ENCODE measurements at regions not wholly inside any gene's neighbourhood (a gene's known extent, or its start where the extent isn't known, plus 50 kb on each side); places are given as distances from the start of the nearest gene placed in this dataset.

GRCh38 chr4:62676962-62677361 is 1476.8 kb downstream of the ADGRL3 start:
- Histone ChIP-seq H3K4me3 (no peak overlapping the region), H3K36me3 (no peaks in the 10 kb centered on the region), H3K27ac (no peak overlapping the region), H3K4me1 (no peaks in the 10 kb centered on the region), H3K9me3 (no peaks in the 10 kb centered on the region), H3K27me3 (no peaks in the 10 kb centered on the region)
- WGBS, 2 donors (ENCODE audit: low coverage in 1 of 2): 64 to 65% methylated on average over 2 of the region's 2 CpGs
- intact Hi-C loops (cut with DNase I; ENCODE audit: low total_unique reads): no loop called here
- in situ Hi-C loops (cut with MboI; ENCODE audit: low pct_ligation_motif_present in 1 of 4, low pct_unique_long_range_greater_than_20kb in 1 of 4, low sequenced_read_pairs in 3 of 4): loop anchor here in 1 of 4 donors (25.0 kb wide), 1 partner anchor 1865 kb away; no protein-coding TSS in a partner anchor
- no peak for TF ChIP-seq EP300 (IDR thresholded peaks at IDR 0.05; ENCODE audit: low read depth)
- no peak for TF ChIP-seq POLR2A (IDR thresholded peaks at IDR 0.05)
- TF ChIP-seq POLR2AphosphoS5 (IDR thresholded peaks at IDR 0.05): no peak
- no peak for TF ChIP-seq CTCF (IDR thresholded peaks at IDR 0.05)
- no peak for DNase-seq

GRCh38 chr4:62670514-62670913 is 1470.4 kb downstream of the ADGRL3 start:
- TF ChIP-seq CTCF (IDR thresholded peaks at IDR 0.05) (no peak), POLR2AphosphoS5 (IDR thresholded peaks at IDR 0.05) (no peak), EP300 (IDR thresholded peaks at IDR 0.05; ENCODE audit: low read depth) (no peak), POLR2A (IDR thresholded peaks at IDR 0.05) (no peak)
- in situ Hi-C loops (cut with MboI; ENCODE audit: low pct_ligation_motif_present in 1 of 4, low pct_unique_long_range_greater_than_20kb in 1 of 4, low sequenced_read_pairs in 3 of 4) (no loop called here), intact Hi-C loops (cut with DNase I; ENCODE audit: low total_unique reads) (no loop called here)
- 56% methylated on average over 2 of the region's 2 CpGs; no CpG with 5 or more reads in 1 of the 2 donors for WGBS, 2 donors (ENCODE audit: low coverage in 1 of 2)
- Histone ChIP-seq H3K36me3 (no peaks in the 10 kb centered on the region), H3K9me3 (no peaks in the 10 kb centered on the region), H3K27ac (no peak overlapping the region), H3K4me1 (no peaks in the 10 kb centered on the region), H3K4me3 (no peak overlapping the region), H3K27me3 (no peaks in the 10 kb centered on the region)
- DNase-seq: no peak

- no peak for TF ChIP-seq CTCF (IDR thresholded peaks at IDR 0.05)
- no peak for TF ChIP-seq EP300 (IDR thresholded peaks at IDR 0.05; ENCODE audit: low read depth)
- TF ChIP-seq POLR2AphosphoS5 (IDR thresholded peaks at IDR 0.05): no peak
- no peak for TF ChIP-seq POLR2A (IDR thresholded peaks at IDR 0.05)
- DNase-seq: no peak
- H3K9me3 ChIP-seq: no peaks in the 10 kb centered on the region
- H3K4me1 ChIP-seq: no peaks in the 10 kb centered on the region
- 86 to 90% methylated on average over 4 of the region's 4 CpGs for WGBS, 2 donors (ENCODE audit: low coverage in 1 of 2)
- in situ Hi-C loops (cut with MboI; ENCODE audit: low pct_ligation_motif_present in 1 of 4, low pct_unique_long_range_greater_than_20kb in 1 of 4, low sequenced_read_pairs in 3 of 4) (no loop called here), intact Hi-C loops (cut with DNase I; ENCODE audit: low total_unique reads) (no loop called here)
- H3K4me3 ChIP-seq: no peak overlapping the region
- H3K27ac ChIP-seq: no peak overlapping the region
- H3K27me3 ChIP-seq: no peaks in the 10 kb centered on the region
- H3K36me3 ChIP-seq: no peaks in the 10 kb centered on the region
Observed at GRCh38 chr4:62661821-62662220, 1461.7 kb downstream of the ADGRL3 start.

GRCh38 chr4:62656006-62656405 is 1455.9 kb downstream of the ADGRL3 start:
- no peak for DNase-seq
- Histone ChIP-seq H3K27ac (no peak overlapping the region), H3K36me3 (no peaks in the 10 kb centered on the region), H3K9me3 (no peaks in the 10 kb centered on the region), H3K4me3 (no peak overlapping the region), H3K27me3 (no peaks in the 10 kb centered on the region), H3K4me1 (no peaks in the 10 kb centered on the region)
- 73 to 83% methylated on average over 1 of the region's 1 CpG for WGBS, 2 donors (ENCODE audit: low coverage in 1 of 2)
- TF ChIP-seq POLR2AphosphoS5 (IDR thresholded peaks at IDR 0.05): no peak
- TF ChIP-seq CTCF (IDR thresholded peaks at IDR 0.05): no peak
- no peak for TF ChIP-seq POLR2A (IDR thresholded peaks at IDR 0.05)
- no peak for TF ChIP-seq EP300 (IDR thresholded peaks at IDR 0.05; ENCODE audit: low read depth)
- intact Hi-C loops (cut with DNase I; ENCODE audit: low total_unique reads): no loop called here
- in situ Hi-C loops (cut with MboI; ENCODE audit: low pct_ligation_motif_present in 1 of 4, low pct_unique_long_range_greater_than_20kb in 1 of 4, low sequenced_read_pairs in 3 of 4): no loop called here
